Upper lobe of left lung (tissue), 6 donors: ENCODE measurements at regions not wholly inside any gene's neighbourhood (a gene's known extent, or its start where the extent isn't known, plus 50 kb on each side); places are given as distances from the start of the nearest gene placed in this dataset.

Source experiments
- ATAC-seq, 2 donors: fragments of 200-7000 bp; cut with Tn5 transposase; one replicate each; pipeline ENCODE4 v1.9.1; 2022; ENCODE audit warnings: mild to moderate bottlenecking in 2 of 2, moderate library complexity in 2 of 2; ENCODE audit not compliant: low FRiP score in 2 of 2
- DNase-seq, 2 donors: peaks; one replicate each; pipeline ENCODE4 v3.0.0-alpha.2; 2019 to 2020
- H3K27ac ChIP-seq, 4 donors: fragments of 200-600 bp; sonication (generic); one replicate each; pipeline ENCODE4 v1.5.1; 2016 to 2019
- H3K27me3 ChIP-seq, 4 donors: fragments of 200-600 bp; sonication (generic); one replicate each; pipeline ENCODE4 v1.5.1; 2017 to 2019
- H3K36me3 ChIP-seq, 4 donors: fragments of 200-600 bp; sonication (generic); one replicate each; pipeline ENCODE4 v1.5.1; 2016 to 2019
- H3K4me1 ChIP-seq, 4 donors: fragments of 200-600 bp; sonication (generic); one replicate each; pipeline ENCODE4 v1.5.1; 2018 to 2019
- H3K4me3 ChIP-seq, 4 donors: fragments of 200-600 bp; sonication (generic); one replicate each; pipeline ENCODE4 v1.5.1; 2017 to 2019; ENCODE audit warnings: mild to moderate bottlenecking in 2 of 4, moderate library complexity in 1 of 4
- H3K9me3 ChIP-seq, 4 donors: fragments of 200-600 bp; sonication (generic); one replicate each; pipeline ENCODE4 v1.5.1; 2018 to 2019
- EP300 ChIP-seq, 4 donors: sonication (generic); formaldehyde crosslinking; IDR thresholded peaks; one replicate each; pipeline ENCODE4 v1.5.1; 2017; ENCODE audit warnings: antibody characterized with exemption in 4 of 4, control low read depth in 2 of 4
- POLR2A ChIP-seq, 4 donors: fragments of 450-650 bp; IDR thresholded peaks; one replicate each; pipeline ENCODE4 v1.5.1; 2016 to 2017; ENCODE audit warnings: antibody characterized with exemption in 4 of 4, mild to moderate bottlenecking in 2 of 4
- POLR2AphosphoS5 ChIP-seq, 2 donors: sonication (generic); formaldehyde crosslinking; IDR thresholded peaks; one replicate each; pipeline ENCODE4 v1.5.1; 2017; ENCODE audit warnings: antibody characterized with exemption in 2 of 2
- WGBS, 2 donors: methylation state at CpG; one replicate each; pipeline ENCODE4 v1.1.5; 2017 to 2018; 5-methylcytosine and 5-hydroxymethylcytosine counted together
- TF ChIP-seq, protein P1 (sequence below), 6 experiments: fragments of 450-650 bp in 4 of 6; fragments of 200-600 bp in 2 of 6; sonication (generic) in 2 of 6; IDR thresholded peaks; one replicate each; pipeline ENCODE4 v1.5.1; 2016 to 2019; ENCODE audit warnings: antibody characterized with exemption in 6 of 6
- donor health status: DM: no; HTN: no; CAD: no; lungs with moderate emphysema.
- donor health status: DM: no; HTN: yes; CAD: no; lungs with severe emphysema.

DNA sequence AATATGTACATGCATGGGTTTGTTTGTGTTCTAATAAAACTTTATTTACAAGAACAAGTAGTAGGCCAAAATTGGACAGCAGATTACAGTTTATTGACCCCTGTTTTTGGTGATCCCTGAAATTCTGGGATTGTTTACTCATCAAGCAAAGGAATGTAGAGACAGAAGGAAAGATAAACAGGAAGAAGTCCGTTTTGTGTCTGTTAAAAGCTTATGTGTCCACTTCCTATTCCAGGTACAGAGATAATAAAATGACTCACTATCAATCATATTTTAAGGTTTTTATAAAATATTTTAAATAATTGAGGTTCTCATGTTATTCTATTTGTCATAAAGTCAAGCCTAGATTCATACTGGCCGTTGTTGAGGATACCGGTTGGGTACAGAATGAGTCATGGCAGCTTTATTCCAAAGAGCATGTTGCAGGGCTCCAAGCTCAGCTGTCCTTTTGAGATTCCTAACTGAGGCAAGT, 214.9 kb upstream of the DAB2 start:
- Histone ChIP-seq H3K4me1 (no peaks in the 10 kb centered on the region), H3K36me3 (no peaks in the 10 kb centered on the region), H3K27ac (no peak overlapping the region), H3K27me3 (no peaks in the 10 kb centered on the region), H3K9me3 (no peaks in the 10 kb centered on the region), H3K4me3 (no peak overlapping the region)
- DNase-seq (no peak), ATAC-seq (no peak)
- 73 to 76% methylated on average over 3 of the region's 3 CpGs for WGBS, 2 donors
- TF ChIP-seq EP300 (IDR thresholded peaks at IDR 0.05) (no peak), POLR2A (IDR thresholded peaks at IDR 0.05) (no peak), POLR2AphosphoS5 (IDR thresholded peaks at IDR 0.05) (no peak)
- TF ChIP-seq, protein P1, sequence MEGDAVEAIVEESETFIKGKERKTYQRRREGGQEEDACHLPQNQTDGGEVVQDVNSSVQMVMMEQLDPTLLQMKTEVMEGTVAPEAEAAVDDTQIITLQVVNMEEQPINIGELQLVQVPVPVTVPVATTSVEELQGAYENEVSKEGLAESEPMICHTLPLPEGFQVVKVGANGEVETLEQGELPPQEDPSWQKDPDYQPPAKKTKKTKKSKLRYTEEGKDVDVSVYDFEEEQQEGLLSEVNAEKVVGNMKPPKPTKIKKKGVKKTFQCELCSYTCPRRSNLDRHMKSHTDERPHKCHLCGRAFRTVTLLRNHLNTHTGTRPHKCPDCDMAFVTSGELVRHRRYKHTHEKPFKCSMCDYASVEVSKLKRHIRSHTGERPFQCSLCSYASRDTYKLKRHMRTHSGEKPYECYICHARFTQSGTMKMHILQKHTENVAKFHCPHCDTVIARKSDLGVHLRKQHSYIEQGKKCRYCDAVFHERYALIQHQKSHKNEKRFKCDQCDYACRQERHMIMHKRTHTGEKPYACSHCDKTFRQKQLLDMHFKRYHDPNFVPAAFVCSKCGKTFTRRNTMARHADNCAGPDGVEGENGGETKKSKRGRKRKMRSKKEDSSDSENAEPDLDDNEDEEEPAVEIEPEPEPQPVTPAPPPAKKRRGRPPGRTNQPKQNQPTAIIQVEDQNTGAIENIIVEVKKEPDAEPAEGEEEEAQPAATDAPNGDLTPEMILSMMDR (IDR thresholded peaks at IDR 0.05): no peak

DNA sequence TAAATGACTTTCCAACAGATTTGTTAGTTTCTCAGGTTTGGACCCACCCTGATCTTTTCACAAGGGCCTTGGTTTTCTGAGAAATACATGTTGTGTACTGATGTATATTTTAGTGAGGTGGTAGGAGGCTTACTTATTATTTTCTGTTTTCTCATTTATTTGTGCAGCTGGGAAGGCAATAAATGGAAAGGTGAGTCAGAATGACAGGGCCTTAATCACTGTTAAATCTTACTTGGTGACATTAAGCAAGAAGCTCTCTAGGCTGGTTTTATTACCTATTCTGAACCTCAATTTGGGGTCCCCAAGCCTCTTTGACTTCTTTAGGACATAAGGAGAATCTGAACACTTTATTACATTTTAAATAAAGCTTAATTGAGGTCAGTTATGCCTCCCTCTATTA, 214.0 kb upstream of the DAB2 start:
- ATAC-seq: no peak
- H3K9me3 ChIP-seq: no peaks in the 10 kb centered on the region
- DNase-seq: no peak
- no peaks in the 10 kb centered on the region for H3K4me1 ChIP-seq
- no peaks in the 10 kb centered on the region for H3K36me3 ChIP-seq
- no peaks in the 10 kb centered on the region for H3K27me3 ChIP-seq
- H3K27ac ChIP-seq: no peak overlapping the region
- TF ChIP-seq POLR2AphosphoS5 (IDR thresholded peaks at IDR 0.05): no peak
- TF ChIP-seq EP300 (IDR thresholded peaks at IDR 0.05): no peak
- TF ChIP-seq, protein P1 (IDR thresholded peaks at IDR 0.05): no peak
- no peak overlapping the region for H3K4me3 ChIP-seq

DNA sequence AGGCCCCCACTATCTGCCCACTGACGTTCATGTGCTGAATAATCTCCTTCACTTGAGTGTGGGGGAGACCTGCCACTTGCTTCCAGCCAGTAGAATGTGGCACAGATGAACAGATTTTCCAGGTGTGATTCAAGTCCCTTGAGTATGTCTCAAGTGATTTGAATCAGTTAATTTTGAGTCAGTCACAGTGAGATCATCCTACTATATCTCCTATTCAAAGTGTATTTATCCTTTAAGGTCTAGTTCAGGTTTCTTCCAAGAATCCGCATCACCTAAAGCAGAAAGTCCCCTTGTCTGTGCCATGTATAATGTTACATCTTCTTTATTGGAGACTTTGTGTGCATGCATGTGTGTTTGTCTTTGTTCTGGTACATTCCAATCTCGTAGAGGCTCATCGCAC, 208.3 kb upstream of the DAB2 start:
- H3K4me3 ChIP-seq: no peak overlapping the region
- no peaks in the 10 kb centered on the region for H3K27me3 ChIP-seq
- no peaks in the 10 kb centered on the region for H3K4me1 ChIP-seq
- no peak for ATAC-seq
- TF ChIP-seq, protein P1 (IDR thresholded peaks at IDR 0.05): no peak
- no peak for TF ChIP-seq POLR2AphosphoS5 (IDR thresholded peaks at IDR 0.05)
- no peak for TF ChIP-seq POLR2A (IDR thresholded peaks at IDR 0.05)
- no peak for TF ChIP-seq EP300 (IDR thresholded peaks at IDR 0.05)
- WGBS, 2 donors: 81 to 90% methylated on average over 4 of the region's 4 CpGs
- DNase-seq: no peak
- H3K9me3 ChIP-seq: no peaks in the 10 kb centered on the region
- H3K27ac ChIP-seq: no peak overlapping the region
- H3K36me3 ChIP-seq: no peaks in the 10 kb centered on the region

DNA sequence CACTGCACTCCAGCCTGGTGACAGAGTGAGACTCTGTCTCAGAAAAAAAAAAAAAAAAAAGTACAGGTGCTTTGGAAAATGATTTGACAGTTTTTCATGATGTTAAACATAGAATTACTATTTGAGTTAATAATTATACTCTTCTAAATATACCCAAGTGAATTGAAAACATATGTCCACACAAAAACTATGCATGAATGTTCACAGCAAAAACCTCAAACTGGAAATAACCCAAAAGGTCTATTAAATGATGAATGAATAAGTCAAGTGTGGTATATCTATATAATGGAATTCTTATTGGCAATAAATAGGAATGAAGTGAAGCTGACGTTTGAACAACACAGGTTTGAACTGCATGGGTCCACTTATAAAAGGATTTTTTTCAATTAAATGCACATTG, 207.2 kb upstream of the DAB2 start:
- H3K36me3 ChIP-seq: no peaks in the 10 kb centered on the region
- no peaks in the 10 kb centered on the region for H3K9me3 ChIP-seq
- H3K4me3 ChIP-seq: no peak overlapping the region
- ATAC-seq: no peak
- no peak for DNase-seq
- H3K4me1 ChIP-seq: no peaks in the 10 kb centered on the region
- no peaks in the 10 kb centered on the region for H3K27me3 ChIP-seq
- 75 to 92% methylated on average over 1 of the region's 1 CpG for WGBS, 2 donors
- H3K27ac ChIP-seq: no peak overlapping the region
- TF ChIP-seq EP300 (IDR thresholded peaks at IDR 0.05) (no peak), POLR2A (IDR thresholded peaks at IDR 0.05) (no peak), POLR2AphosphoS5 (IDR thresholded peaks at IDR 0.05) (no peak)
- TF ChIP-seq, protein P1 (IDR thresholded peaks at IDR 0.05): no peak

DNA sequence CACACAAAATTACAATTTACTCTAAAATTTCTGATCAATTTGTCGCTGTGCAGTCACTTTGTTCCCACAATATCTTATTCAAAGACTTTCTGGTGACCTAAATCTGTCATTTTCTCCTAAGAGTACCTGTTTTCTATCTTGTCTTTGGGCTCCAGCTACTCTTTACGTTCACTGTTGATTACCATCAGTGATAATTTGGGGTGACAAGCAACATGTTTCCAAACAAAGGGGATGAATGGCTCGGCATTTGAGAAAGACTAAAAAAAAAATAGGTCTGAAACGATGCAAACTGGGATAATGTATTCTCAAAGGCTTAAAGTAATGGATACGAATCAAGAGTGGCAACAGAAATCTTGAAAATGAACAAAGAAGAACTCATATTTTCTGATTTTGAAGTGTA, 205.2 kb upstream of the DAB2 start:
- TF ChIP-seq POLR2AphosphoS5 (IDR thresholded peaks at IDR 0.05): no peak
- 82 to 87% methylated on average over 5 of the region's 5 CpGs for WGBS, 2 donors
- DNase-seq (no peak), ATAC-seq (no peak)
- Histone ChIP-seq H3K27ac (no peak overlapping the region), H3K9me3 (no peaks in the 10 kb centered on the region), H3K36me3 (no peaks in the 10 kb centered on the region), H3K27me3 (no peaks in the 10 kb centered on the region), H3K4me1 (no peaks in the 10 kb centered on the region), H3K4me3 (no peak overlapping the region)
